Renal cortex interstitium (tissue), 11 donors: ENCODE measurements at regions not wholly inside any gene's neighbourhood (a gene's known extent, or its start where the extent isn't known, plus 50 kb on each side); places are given as distances from the start of the nearest gene placed in this dataset.
"Not testable (repeated sequence)": the region's sequence is repeated elsewhere in the genome, so short reads cannot be mapped to it uniquely, and the experiment has no call there.

Experiments
- DNase-seq, 11 donors: peaks; one replicate each; pipeline ENCODE4 v3.0.0-alpha.2; 2013; ENCODE audit warnings: low read depth in 9 of 11, low spot score in 4 of 11; ENCODE audit errors: extremely low read depth in 1 of 11

DNA sequence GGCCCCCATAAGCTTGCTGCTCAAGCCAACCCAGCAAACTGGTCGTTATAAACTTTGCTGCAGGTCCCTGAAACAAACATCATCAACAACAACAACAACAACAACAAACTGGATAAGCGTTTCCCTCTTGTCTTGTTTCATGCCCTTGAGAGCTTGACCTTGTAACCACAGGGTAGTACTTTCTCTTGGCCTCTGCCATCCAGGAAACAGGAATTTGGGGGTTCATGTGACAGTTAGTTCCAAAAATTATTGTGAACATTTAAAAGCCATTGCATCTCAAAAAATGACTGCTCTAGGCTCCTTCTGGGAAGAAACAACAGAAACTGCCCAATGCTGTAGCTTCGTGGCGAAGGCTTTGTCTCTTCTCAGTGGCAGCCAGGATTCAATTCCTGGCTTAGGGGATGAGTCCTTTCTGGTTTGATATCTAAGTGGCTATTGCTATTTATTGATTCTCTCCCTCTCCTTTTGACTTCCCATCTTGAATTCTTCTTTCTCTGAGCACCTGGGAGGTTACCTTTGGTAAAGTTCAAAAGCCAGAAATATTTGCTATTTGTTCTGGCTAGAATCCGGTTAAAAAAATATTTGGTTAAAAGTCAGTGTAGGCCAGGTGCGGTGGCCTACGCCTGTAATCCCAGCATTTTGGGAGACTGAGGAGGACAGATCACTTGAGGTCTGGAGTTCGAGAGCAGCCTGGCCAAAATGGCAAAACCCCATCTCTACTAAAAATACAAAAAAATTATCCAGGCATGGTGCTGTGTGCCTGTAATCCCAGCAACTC lies 52.0 kb upstream of the CPM start:
- no peak for DNase-seq

DNA sequence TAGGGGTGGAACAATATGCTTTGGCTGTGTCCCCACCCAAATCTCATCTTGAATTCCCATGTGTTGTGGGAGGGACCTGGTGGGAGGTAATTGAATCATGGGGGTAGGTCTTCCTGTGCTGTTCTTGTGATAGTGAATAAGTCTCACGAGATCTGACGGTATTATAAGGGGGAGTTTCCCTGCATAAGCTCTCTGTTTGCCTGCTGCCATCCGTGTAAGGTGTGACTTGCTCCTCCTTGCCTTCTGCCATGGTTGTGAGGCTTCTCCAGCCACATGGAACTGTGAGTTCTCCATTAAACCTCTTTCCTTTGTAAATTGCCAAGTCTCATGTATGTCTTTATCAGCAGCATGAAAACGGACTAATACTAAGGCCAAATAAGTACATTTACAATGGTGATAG lies 64.6 kb upstream of the CPM start:
- DNase-seq, result not testable (repeated sequence)

DNA sequence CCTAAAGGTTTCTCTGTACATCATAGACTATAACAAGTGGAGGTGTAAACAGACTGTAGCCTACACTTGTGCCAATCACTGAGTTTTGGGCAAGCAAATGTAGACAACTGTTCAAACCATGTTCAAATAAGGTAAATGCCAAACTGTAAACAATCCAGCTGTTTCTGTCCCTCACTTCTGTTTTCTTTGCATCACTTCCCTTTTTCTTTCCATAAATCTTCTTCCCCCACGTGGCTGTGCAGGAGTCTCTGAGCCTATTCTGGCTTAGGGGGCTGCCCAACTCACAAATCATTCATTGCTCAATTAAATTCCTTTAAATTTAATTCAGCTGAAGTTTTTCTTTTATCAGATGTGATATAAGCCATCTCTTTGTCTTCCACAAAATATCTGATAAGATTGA lies 65.1 kb upstream of the CPM start:
- DNase-seq, result no peak

DNA sequence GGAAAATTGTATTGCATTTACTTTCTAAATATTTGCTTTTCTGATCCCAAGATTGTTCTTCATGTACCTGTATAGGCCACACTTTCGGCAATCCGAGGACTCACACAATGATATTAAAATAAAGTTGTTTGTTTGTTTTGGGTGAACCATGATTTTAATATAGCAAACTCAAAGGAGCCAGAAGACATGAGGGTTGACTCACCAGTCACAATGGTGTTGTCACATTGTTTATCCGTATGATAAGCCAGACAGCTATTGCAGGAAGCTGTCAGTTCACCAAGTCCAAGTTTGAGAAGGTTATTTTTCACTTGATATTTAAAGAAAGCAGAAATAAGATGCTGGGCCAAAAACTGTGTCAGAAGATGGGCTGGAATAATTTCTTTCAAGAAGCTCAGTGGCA lies 67.1 kb upstream of the CPM start:
- no peak for DNase-seq

DNA sequence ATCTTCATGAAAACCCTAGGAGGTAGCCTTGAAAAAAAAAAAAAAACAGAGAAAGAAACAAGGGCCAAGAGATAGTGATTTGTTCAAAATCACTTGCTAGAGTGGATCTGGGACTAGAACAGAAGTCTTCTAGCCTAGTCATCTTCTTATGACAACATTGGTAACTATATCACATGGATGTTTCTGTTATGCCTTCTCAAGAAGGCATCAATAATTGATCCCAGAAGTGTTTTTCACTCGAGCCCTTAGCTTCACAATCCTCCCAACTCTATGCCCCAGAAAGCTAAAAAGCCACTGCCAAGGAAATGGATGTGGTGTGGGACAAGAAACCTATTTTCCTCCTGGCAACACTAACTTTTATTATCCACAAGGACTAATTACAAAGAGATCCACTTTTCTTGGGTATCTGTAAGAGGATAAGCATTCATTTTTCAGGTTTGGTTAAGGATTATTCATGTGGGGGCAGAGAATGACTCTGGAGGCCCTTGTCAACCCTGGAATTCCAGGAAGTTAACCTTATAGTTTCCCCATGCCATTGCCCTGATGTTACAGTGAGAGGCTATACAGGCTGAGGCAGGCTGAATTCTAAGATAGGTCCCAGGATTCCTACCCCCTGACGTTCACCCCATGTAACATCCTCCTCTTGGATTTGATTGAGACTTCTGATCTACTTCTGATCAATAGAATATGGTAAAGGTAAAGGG lies 67.7 kb upstream of the CPM start:
- no peak for DNase-seq

DNA sequence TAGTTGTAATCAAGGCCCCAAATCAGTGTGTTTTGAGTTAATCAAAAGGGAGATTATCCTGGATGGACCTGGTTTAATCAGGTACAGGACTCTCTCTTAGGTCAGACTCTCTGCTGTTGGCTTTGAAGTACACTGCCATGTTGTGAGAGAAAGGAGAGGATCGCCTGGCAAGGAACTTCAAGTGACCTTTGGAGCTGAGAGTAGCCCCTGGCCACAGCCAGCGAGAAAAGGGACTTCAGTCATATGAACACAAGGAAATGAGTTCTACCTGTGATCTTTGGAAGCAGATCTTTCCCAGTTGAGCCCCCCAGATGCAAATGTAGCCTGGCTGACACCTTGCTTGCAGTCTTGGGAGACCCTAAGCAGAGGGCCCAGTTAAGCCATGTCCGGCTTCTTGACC lies 68.3 kb upstream of the CPM start:
- DNase-seq, result no peak

DNA sequence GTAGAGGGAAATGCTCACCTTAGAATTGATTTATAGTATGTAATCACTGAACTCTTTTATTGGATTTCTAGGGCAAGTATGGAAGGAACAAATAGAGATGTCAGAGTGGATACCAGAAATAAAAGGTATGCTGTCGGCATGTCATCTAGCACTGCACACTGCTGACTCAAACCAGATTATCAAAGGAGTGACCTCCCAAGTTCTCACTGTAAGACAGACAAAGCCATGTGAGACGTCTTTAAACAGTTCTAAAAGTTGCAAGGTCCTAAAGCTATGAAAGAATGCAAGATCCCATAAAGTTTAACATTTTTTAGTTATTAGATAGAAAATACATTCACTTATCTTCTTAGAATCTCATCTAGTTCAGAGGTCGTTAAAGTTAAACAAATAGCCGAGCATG lies 70.0 kb upstream of the CPM start:
- no peak for DNase-seq

DNA sequence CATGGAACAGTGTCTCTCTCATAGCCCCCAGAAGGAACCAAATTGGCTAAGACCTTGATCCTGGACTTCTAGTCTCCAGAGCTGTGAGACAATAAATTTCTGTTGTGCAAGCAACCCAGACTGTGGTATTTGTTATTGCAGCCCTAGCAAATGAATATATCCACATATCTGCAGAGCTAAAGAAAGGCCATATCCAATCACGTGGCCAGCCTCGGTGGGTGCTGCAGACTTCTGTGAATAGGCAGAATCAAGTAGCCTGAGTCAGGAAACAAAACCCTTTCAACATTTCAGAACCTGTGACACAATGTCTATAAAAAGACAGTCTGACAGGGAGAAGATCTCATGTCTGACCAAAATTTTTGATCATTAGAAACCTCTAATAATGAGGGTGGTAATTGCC lies 71.0 kb upstream of the CPM start:
- no peak for DNase-seq

DNA sequence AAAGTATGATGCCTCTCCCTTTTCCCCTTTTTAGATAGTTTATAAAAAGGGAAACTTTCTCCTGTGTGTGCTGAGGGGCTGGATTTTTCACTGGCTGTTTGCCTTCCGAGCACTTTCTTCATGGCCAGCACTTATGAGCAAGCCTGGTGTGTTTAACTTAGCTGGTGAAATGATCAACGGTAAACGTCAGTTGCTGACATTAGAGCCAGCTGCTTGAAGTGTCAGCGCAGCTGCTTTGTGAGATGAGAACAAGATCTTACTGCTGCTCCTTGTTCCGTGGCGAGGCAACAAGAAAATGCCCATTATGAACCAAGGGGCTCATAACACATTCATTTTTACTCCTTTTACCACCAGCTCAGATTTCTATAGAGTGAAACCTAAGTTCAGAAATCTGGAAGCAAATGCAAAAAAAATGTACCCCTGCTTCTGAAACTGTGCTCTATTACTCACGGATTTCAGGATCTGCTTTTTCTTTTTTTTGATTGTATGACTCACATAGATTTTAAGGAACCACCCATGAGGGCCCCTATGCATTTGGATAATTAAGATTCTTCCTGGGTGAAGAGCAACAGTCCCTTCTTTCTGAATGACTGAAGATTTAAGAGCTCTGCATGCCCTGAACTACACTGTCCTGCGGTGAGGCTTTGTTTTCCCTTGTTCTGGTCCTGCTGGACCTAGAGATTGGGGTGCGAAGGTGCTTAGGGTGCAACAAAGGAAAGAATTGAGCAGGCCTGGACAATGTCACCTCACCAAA lies 74.3 kb upstream of the CPM start:
- peak in 5 of 11 donors; percentile 29 to 49 (median 44) for DNase-seq

DNA sequence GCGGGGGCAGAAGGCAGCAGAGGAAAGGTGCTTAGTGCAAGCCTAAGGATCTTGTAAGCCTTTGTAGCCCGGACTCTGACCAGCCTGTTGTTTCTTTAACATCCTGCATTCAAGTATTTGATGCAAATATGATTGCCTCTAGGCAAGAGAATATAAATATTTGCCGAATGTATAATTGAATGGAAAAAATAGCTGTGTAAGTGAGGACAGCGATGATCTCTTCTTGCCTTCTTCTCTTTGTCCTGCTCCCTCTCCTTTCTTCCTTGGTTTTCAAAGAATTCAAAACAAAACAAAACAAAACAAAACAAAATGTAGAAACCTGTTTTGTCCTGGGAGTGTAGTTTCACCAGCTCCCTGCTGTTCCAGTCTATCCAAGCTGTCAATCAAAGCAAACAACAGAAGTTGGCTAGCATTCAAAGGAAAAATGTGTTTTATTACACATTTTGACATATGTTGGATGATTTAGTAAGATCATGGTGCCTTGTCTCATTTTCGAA lies 74.9 kb upstream of the CPM start:
- no peak for DNase-seq

DNA sequence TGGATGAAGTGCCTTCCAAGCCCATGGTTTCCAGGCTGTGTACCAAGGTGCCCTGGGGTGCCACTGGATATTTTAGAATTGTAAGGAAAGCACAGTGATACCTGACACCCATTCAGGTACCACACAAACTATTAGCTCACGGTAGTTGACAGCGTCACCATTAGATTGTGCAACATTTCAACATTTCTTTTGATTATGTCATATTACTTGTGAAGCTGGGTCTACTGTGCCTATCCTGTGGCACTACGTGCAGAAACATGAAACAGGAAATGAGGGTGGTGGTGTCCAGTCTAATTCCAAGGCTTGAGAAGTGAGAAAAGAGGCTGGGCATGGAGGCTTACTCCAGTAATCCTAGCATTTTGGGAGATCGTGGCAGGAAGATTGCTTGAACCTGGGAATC lies 75.5 kb upstream of the CPM start:
- no peak for DNase-seq

DNA sequence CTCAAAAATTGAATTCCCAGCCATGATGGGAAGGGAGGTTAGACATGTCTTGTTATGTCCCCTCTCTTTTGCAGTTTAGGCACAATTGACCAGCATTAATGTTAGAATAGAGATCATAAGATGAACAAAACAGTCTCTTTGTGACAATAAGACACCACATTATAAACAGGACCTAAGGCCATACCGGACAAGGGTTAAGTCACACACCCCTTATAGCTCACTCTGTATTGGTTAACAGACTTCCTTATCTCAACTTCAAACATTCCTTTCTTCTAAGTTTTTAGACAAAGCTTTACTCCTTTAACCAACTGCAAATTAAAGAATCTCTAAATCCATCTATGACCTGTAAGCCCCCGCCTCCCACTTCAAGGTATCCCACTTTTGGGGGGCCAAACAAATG lies 81.1 kb upstream of the CPM start:
- DNase-seq, result no peak

DNA sequence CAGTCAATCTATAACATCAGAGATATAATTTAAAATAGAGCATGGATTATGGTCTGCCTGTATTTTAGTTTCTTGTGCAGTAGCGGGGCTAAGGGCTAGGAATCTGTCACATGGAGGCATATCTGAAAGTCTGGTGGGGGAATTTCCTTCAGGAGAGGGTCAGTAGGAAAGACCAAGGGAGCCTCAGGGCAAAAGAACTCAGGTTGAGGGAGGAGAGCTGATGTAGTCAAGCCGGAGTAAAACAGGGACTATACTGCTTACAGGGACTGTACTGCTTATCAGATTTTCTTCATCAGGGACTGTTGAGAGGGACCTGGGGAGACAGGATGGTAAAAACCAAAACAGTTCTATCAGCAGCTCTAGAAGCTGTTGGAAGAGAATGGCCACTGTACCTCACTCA lies 82.0 kb upstream of the CPM start:
- DNase-seq, result no peak

DNA sequence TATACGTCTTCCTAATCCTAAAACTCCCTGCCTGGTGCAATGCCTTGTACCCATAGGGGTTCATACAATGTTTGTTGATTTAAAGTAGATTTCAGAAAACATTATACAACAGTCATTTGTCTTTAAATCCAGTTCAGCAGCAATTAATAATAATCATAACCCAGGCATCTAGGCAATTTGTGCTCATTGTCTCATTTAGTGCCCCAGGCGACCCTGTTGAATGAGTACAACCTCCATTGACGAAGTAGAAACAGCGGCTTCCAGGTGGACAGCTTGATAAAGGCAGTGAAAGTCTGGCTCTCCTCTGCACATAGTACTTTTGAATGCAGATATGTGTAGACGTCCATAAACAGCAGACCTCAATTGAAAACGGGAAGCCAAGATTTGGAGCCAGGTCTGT lies 82.9 kb upstream of the CPM start:
- DNase-seq, result no peak

DNA sequence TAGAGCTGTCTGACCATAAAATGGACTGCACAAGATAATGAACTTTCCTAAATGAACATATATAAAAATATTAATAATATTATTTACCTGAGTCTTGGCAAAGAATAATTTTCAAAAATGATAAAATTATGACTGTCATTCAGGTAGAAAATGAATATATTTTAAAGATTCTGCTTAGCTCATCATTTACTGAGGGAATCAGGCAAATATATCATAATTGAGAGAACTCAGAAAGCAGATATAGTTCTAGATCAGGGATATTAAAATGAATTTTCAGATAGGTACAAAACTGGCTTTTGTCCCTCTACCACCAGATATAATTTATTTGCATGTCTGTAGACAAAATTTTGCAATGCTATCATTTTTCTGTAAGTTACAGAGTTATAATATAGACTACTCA lies 86.1 kb upstream of the CPM start:
- no peak for DNase-seq

DNA sequence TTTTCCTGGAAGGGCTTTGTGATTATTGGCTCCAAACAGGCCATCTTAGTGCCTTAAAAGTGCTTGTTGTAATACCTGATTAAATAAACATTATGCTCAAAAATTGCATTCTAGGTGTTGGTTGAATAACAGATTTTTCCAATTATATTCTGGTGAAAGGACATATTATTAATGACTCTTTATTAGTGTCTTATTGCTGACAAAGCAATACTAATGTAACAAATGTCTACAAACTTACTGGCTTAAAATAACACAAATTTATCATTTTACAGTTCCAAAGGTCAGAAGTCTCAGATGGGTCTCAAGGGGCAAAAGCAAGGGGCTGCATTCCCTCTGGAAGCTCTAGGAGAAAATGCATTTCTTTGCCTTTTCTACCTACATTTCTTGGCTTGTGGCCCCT lies 86.9 kb upstream of the CPM start:
- DNase-seq, result no peak

DNA sequence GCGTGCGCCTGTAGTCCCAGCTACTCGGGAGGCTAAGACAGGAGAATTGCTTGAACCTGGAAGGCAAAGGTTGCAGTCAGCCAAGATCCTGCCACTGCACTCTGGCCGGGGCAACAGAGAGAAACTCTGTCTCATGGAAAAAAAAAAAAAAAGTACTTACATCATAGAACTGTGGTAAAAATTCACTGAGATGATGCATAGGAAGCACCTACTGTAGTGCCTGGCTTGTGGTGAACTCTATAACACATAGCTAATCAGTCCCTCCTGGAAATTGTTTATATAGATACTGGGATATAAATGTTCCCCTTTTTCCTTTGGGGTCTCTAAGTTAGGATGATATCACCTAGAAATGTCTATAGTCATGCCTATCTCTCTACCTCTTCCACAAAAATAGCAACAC lies 89.7 kb upstream of the CPM start:
- no peak for DNase-seq

DNA sequence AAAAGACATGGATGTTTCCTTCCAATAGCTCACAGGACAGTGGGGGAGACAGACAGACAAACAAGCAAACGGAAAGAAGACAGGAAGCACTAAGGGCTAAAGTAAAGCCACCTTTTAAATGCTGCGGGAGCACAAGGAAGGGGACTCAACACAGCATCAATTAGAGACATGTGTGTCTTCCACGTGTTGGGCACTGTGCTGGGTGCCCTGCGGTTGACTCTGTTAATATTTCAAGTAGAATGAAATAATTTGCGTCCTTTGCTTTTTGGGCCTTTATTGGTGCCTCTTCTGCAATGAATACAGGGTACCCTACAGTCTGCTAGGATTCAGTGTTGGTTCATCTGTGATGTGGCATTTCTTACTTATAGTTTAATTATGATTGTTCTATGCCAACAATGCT lies 90.9 kb upstream of the CPM start:
- no peak for DNase-seq

DNA sequence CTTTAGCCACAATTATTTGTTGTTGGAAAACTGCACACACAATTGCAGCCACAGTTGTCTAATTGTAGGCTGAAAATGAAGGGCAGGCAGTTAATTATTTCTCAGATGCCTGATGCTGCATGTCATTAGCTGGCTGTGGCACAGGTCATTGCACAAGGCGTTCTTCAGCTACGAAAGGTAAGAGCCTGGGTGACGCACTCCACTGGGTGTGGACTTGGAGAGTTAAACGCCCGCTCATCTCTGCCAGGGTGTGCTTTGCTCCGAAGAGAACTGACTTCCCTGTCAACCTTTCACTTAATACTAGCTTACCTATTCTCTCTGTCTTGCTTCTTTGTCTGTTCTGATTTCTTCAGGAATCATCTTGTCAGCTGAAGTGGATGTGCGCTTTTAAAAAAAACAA lies 91.4 kb upstream of the CPM start:
- DNase-seq, result peak in 8 of 11 donors; percentile 37 to 82 (median 60)

DNA sequence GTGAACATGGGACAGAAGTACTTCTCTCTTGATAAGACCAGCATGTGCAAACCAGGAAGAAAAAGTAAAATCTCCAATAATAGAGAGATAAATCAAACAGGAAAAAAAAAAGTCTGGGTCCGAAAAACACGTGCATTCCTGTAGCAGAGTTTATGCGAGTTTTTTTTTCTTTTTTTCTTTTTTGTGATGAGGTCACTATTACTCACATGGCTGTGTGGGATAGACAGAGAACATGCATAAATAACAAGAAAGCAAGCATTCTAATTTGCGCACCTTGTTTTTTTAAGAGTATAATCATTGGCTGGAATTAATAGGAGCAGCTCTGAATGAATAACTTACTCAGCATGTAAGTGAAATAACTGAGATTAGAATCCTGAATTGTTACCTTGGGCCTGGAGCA lies 91.9 kb upstream of the CPM start:
- DNase-seq, result no peak
